ENCODE measurements at regions not wholly inside any gene's neighbourhood (a gene's known extent, or its start where the extent isn't known, plus 50 kb on each side); places are given as distances from the start of the nearest gene placed in this dataset.

- no peak for DNase-seq
- intact Hi-C loops (cut with DNase I), result no loop called here
Observed at GRCh38 chr10:6912424-6912823, 332.3 kb upstream of the PRKCQ start.

- no peak for DNase-seq
Observed at GRCh38 chr10:6912021-6912420, 331.9 kb upstream of the PRKCQ start.

GRCh38 chr10:6909905-6910560, 330.0 kb upstream of the PRKCQ start:
- intact Hi-C loops (cut with DNase I), result no loop called here
- DNase-seq, result no peak

More at GRCh38 chr10:6912021-6912420, 331.9 kb upstream of the PRKCQ start:
- intact Hi-C loops (cut with DNase I), result no loop called here

- intact Hi-C loops (cut with DNase I), result no loop called here
- no peak for DNase-seq
Observed at GRCh38 chr10:6907877-6908530, 327.9 kb upstream of the PRKCQ start.

- no peak for DNase-seq
- intact Hi-C loops (cut with DNase I), result no loop called here
Observed at GRCh38 chr10:6894405-6894804, 314.3 kb upstream of the PRKCQ start.

GRCh38 chr10:6892864-6893263, 312.8 kb upstream of the PRKCQ start:
- intact Hi-C loops (cut with DNase I), result no loop called here
- DNase-seq, result no peak

- intact Hi-C loops (cut with DNase I), result no loop called here
- no peak for DNase-seq
Observed at GRCh38 chr10:6891924-6892323, 311.8 kb upstream of the PRKCQ start.

GRCh38 chr10:6889718-6890117, 309.6 kb upstream of the PRKCQ start:
- intact Hi-C loops (cut with DNase I), result no loop called here
- DNase-seq, result no peak

GRCh38 chr10:6888434-6888833, 308.4 kb upstream of the PRKCQ start:
- no peak for DNase-seq
- intact Hi-C loops (cut with DNase I), result no loop called here

GRCh38 chr10:6885284-6885683, 305.2 kb upstream of the PRKCQ start:
- DNase-seq, result no peak
- intact Hi-C loops (cut with DNase I), result no loop called here

- intact Hi-C loops (cut with DNase I), result no loop called here
Observed at GRCh38 chr10:6881987-6882386, 301.9 kb upstream of the PRKCQ start.

GRCh38 chr10:6877722-6878392, 297.8 kb upstream of the PRKCQ start:
- peak in 37 of 42 donors; percentile 6 to 70 (median 28) for DNase-seq
- intact Hi-C loops (cut with DNase I), result no loop called here

More at GRCh38 chr10:6881987-6882386, 301.9 kb upstream of the PRKCQ start:
- no peak for DNase-seq

GRCh38 chr10:6877336-6877721, 297.3 kb upstream of the PRKCQ start:
- no peak for DNase-seq
- intact Hi-C loops (cut with DNase I), result no loop called here

GRCh38 chr10:6875269-6875865, 295.3 kb upstream of the PRKCQ start:
- no peak for DNase-seq
- intact Hi-C loops (cut with DNase I), result no loop called here

- no peak for DNase-seq
- intact Hi-C loops (cut with DNase I), result no loop called here
Observed at GRCh38 chr10:6871128-6871527, 291.1 kb upstream of the PRKCQ start.

GRCh38 chr10:6868036-6868725, 288.1 kb upstream of the PRKCQ start:
- no peak for DNase-seq
- intact Hi-C loops (cut with DNase I), result no loop called here

GRCh38 chr10:6866757-6867156, 286.7 kb upstream of the PRKCQ start:
- intact Hi-C loops (cut with DNase I), result no loop called here
- no peak for DNase-seq

- intact Hi-C loops (cut with DNase I), result no loop called here
- no peak for DNase-seq
Observed at GRCh38 chr10:6864142-6864541, 284.1 kb upstream of the PRKCQ start.

GRCh38 chr10:6863381-6863780, 283.3 kb upstream of the PRKCQ start:
- intact Hi-C loops (cut with DNase I), result no loop called here
- no peak for DNase-seq

- DNase-seq, result no peak
Observed at GRCh38 chr10:6850452-6850851, 270.4 kb upstream of the PRKCQ start.

More at GRCh38 chr10:6850452-6850851, 270.4 kb upstream of the PRKCQ start:
- intact Hi-C loops (cut with DNase I), result no loop called here

Measured in head of caudate nucleus (tissue), 42 donors.